Pancreas (tissue), 10 donors: ENCODE measurements at regions not wholly inside any gene's neighbourhood (a gene's known extent, or its start where the extent isn't known, plus 50 kb on each side); places are given as distances from the start of the nearest gene placed in this dataset.
"Not testable (repeated sequence)": the region's sequence is repeated elsewhere in the genome, so short reads cannot be mapped to it uniquely, and the experiment has no call there.

ENCODE experiments used
- ATAC-seq, 4 donors: fragments of 200-7000 bp; cut with Tn5 transposase; one replicate each; pipeline versions ENCODE4 v1.8.0 to v1.9.1; 2020; ENCODE audit warnings: mild to moderate bottlenecking in 4 of 4, moderate library complexity in 4 of 4
- DNase-seq, 6 donors: peaks; one replicate each; pipeline ENCODE4 v3.0.0-alpha.2; 2020
- FAIRE-seq: peaks from 2 replicates; lab custom pipeline; 2012; peaks lifted over from hg19 to GRCh38; lab: Jason Lieb, UNC
- H3K27ac ChIP-seq, 4 donors: fragments of 200-600 bp; sonication (generic); 1 replicate in 3 of 4; 2 replicates in 1 of 4; pipeline versions ENCODE4 v1.5.0 to v1.8.0; 2020
- H3K27me3 ChIP-seq, 4 donors: fragments of 200-600 bp; one replicate each; pipeline ENCODE4 v1.8.0; 2021
- H3K36me3 ChIP-seq, 3 donors: fragments of 200-600 bp; sonication (generic) in 1 of 3; one replicate each; pipeline versions ENCODE4 v1.5.0 to v1.8.0; 2020 to 2021
- H3K4me1 ChIP-seq, 3 donors: fragments of 200-600 bp; one replicate each; pipeline ENCODE4 v1.8.0; 2021
- H3K4me3 ChIP-seq, 4 donors: fragments of 200-600 bp; sonication (generic) in 2 of 4; one replicate each; pipeline versions ENCODE4 v1.5.0 to v1.8.0; 2020 to 2021
- H3K9me3 ChIP-seq, 4 donors: fragments of 200-600 bp; one replicate each; pipeline ENCODE4 v1.8.0; 2021
- WGBS, 2 donors: extraction: QIAGEN DNeasy Blood & Tissue Kit; methylation state at CpG; one replicate each; pipeline ENCODE4 v1.1.7; 2013; 5-methylcytosine and 5-hydroxymethylcytosine counted together
- intact Hi-C, 3 donors: fragments of 100-400 bp; cut with DNase I; formaldehyde crosslinking; loops; one replicate each; pipeline versions ENCODE4 v1.11.1 to v1.14.2; 2022
- TF ChIP-seq, protein P1 (sequence below), 4 donors: fragments of 200-600 bp; sonication (generic) in 3 of 4; IDR thresholded peaks; one replicate each; pipeline versions ENCODE4 v1.5.0 to v1.8.0; 2021; ENCODE audit warnings: antibody characterized with exemption in 4 of 4
- donor health status: healthy with polysubstance abuse.
- donor health status: DM: no; HTN: no; CAD: no; lungs with moderate emphysema.
- donor health status: DM: no; HTN: no; CAD: no.
- donor health status: control.
- donor health status: control.
- donor health status: Bipolar disorder and iron deficiency.
- donor health status: DM: yes; HTN: yes; CAD: no.
- donor health status: DM: no; HTN: no; CAD: no.
- donor health status: DM: no; HTN: no; CAD: no.
- donor health status: DM: yes; HTN: yes; CAD: no.

- H3K27me3 ChIP-seq, intact Hi-C loops, H3K36me3 ChIP-seq, H3K4me3 ChIP-seq, DNase-seq, FAIRE-seq, ATAC-seq, H3K4me1 ChIP-seq, H3K27ac ChIP-seq, H3K9me3 ChIP-seq: not testable (repeated sequence)
- WGBS, 2 donors: 30% methylated on average over 2 of the region's 2 CpGs; no CpG with 5 or more reads in 1 of the 2 donors
Measured at GRCh38 chr1:144140243-144140642, 168.5 kb upstream of the FAM72C start.

GRCh38 chr1:144105006-144105405, 133.2 kb upstream of the FAM72C start:
- ATAC-seq, H3K4me3 ChIP-seq, H3K27ac ChIP-seq, H3K27me3 ChIP-seq, H3K4me1 ChIP-seq, H3K36me3 ChIP-seq, intact Hi-C loops, H3K9me3 ChIP-seq, FAIRE-seq: not testable (repeated sequence)
- WGBS, 2 donors: 49 to 54% methylated on average over 3 of the region's 7 CpGs
- peak in 3 of 6 donors; percentile 6 to 68 (median 11) for DNase-seq

DNA sequence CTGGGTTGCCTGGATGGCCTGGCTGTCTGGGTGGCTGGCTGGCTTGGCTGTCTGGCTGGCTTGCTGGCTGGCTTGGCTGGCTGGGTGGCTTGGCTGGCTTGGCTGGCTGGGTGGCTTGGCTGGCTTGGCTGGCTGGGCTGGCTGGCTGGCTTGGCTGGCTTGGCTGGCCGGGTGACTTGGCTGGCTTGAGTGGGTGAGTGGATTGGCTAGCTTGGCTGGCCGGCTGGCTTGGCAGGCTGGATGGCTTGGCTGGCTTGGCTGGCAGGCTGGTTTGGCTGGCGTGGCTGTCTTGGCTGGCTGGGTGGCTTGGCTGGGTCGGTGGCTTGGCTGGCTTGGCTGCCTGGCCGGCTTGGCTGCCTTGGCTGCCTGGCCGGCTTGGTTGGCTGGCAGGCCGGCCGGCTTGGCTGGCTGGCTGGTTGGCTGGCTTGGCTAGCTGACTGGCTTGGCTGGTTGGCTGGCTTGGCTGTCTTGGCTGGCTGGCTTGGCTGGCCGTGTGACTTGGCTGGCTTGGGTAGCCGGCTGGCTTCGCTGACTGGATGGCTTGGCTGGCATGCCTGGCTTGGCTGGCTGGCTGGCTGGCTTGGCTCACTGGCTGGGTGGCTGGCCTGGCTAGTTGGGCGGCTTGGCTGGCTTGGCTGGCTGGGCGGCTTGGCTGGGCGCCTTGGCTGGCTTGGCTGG, 132.4 kb upstream of the FAM72C start:
- H3K27ac ChIP-seq, FAIRE-seq, H3K4me3 ChIP-seq, H3K9me3 ChIP-seq, H3K4me1 ChIP-seq, ATAC-seq, intact Hi-C loops, H3K36me3 ChIP-seq, H3K27me3 ChIP-seq: not testable (repeated sequence)
- peak in 4 of 6 donors; percentile 45 to 99 (median 58) for DNase-seq
- WGBS, 2 donors: 77 to 81% methylated on average over 14 of the region's 14 CpGs

GRCh38 chr1:144103156-144103880, 131.5 kb upstream of the FAM72C start:
- H3K27me3 ChIP-seq, H3K9me3 ChIP-seq, intact Hi-C loops, H3K36me3 ChIP-seq, H3K27ac ChIP-seq, ATAC-seq, FAIRE-seq, H3K4me1 ChIP-seq, H3K4me3 ChIP-seq: not testable (repeated sequence)
- peak in 4 of 6 donors; percentile 47 to 99 (median 60) for DNase-seq
- 75 to 89% methylated on average over 4 of the region's 6 CpGs for WGBS, 2 donors

GRCh38 chr1:144102046-144102745, 130.4 kb upstream of the FAM72C start:
- DNase-seq: peak; percentile 9 to 93 (median 50)
- H3K9me3 ChIP-seq, ATAC-seq, FAIRE-seq, H3K4me1 ChIP-seq, H3K36me3 ChIP-seq, H3K27ac ChIP-seq, H3K4me3 ChIP-seq, intact Hi-C loops, H3K27me3 ChIP-seq: not testable (repeated sequence)
- WGBS, 2 donors: 40 to 53% methylated on average over 3 of the region's 3 CpGs

- H3K4me1 ChIP-seq: no peaks in the 10 kb centered on the region
- H3K36me3 ChIP-seq: no peaks in the 10 kb centered on the region
- intact Hi-C loops: no loop called here
- DNase-seq (peak; percentile 18 to 94 (median 51)), ATAC-seq (no peak), FAIRE-seq (no peak)
- 29 to 48% methylated on average over 8 of the region's 8 CpGs for WGBS, 2 donors
- H3K4me3 ChIP-seq: no peak overlapping the region
- TF ChIP-seq, protein P1, sequence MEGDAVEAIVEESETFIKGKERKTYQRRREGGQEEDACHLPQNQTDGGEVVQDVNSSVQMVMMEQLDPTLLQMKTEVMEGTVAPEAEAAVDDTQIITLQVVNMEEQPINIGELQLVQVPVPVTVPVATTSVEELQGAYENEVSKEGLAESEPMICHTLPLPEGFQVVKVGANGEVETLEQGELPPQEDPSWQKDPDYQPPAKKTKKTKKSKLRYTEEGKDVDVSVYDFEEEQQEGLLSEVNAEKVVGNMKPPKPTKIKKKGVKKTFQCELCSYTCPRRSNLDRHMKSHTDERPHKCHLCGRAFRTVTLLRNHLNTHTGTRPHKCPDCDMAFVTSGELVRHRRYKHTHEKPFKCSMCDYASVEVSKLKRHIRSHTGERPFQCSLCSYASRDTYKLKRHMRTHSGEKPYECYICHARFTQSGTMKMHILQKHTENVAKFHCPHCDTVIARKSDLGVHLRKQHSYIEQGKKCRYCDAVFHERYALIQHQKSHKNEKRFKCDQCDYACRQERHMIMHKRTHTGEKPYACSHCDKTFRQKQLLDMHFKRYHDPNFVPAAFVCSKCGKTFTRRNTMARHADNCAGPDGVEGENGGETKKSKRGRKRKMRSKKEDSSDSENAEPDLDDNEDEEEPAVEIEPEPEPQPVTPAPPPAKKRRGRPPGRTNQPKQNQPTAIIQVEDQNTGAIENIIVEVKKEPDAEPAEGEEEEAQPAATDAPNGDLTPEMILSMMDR (IDR thresholded peaks at IDR 0.05): no peak
- H3K27me3 ChIP-seq: no peaks in the 10 kb centered on the region
- H3K27ac ChIP-seq: no peak overlapping the region
- no peaks in the 10 kb centered on the region for H3K9me3 ChIP-seq
Measured at GRCh38 chr1:144101397-144102045, 129.7 kb upstream of the FAM72C start.

GRCh38 chr1:144077167-144077841, 105.5 kb upstream of the FAM72C start:
- H3K9me3 ChIP-seq, H3K27ac ChIP-seq, FAIRE-seq, H3K4me1 ChIP-seq, H3K27me3 ChIP-seq, H3K36me3 ChIP-seq, ATAC-seq, intact Hi-C loops: not testable (repeated sequence)
- 1% methylated on average over 39 to 91 of the region's 93 CpGs for WGBS, 2 donors
- DNase-seq: peak in 5 of 6 donors; percentile 3 to 40 (median 13)
- H3K4me3 ChIP-seq: peak overlapping the region in 3 of 4 donors; percentile 9 to 20 (median 18)

DNA sequence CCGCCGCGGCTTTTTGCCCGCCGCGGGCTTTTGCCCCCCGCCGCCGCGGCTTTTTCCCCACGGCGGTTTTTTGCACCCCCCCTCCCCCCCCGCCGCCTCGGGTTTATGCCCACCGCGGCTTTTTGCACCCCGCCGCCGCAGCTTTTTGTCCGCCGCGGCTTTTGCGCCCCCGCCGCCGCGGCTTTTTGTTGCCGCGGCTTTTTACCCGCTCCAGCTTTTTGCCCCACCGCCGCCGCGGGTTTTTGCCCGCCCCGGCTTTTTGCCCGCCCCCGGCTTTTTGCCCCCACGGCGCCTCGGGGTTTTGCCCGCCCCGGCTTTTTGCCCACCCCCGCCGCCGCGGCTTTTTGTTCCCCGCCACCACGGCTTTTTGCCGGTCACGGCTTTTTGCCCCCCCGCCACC, 104.9 kb upstream of the FAM72C start:
- intact Hi-C loops, H3K36me3 ChIP-seq, ATAC-seq, H3K9me3 ChIP-seq, FAIRE-seq, H3K27me3 ChIP-seq, H3K4me1 ChIP-seq, H3K27ac ChIP-seq: not testable (repeated sequence)
- 0 to 2% methylated on average over 11 to 53 of the region's 53 CpGs for WGBS, 2 donors
- peak overlapping the region in 2 of 4 donors; percentile 11 to 22 for H3K4me3 ChIP-seq
- peak in 2 of 6 donors; percentile 2 to 24 for DNase-seq

GRCh38 chr1:144070394-144071053, 98.7 kb upstream of the FAM72C start:
- FAIRE-seq, ATAC-seq, H3K36me3 ChIP-seq, H3K27me3 ChIP-seq, H3K4me1 ChIP-seq, DNase-seq, intact Hi-C loops, H3K4me3 ChIP-seq, H3K9me3 ChIP-seq, H3K27ac ChIP-seq: not testable (repeated sequence)
- no CpG with 5 or more reads among the region's 3 CpGs for WGBS, 2 donors

- DNase-seq, H3K27me3 ChIP-seq, H3K36me3 ChIP-seq, H3K4me3 ChIP-seq, H3K4me1 ChIP-seq, intact Hi-C loops, H3K27ac ChIP-seq, H3K9me3 ChIP-seq, ATAC-seq, FAIRE-seq: not testable (repeated sequence)
- WGBS, 2 donors: no CpG with 5 or more reads among the region's 7 CpGs
Measured at GRCh38 chr1:144067042-144067441, 95.3 kb upstream of the FAM72C start.
